ENCODE measurements at regions not wholly inside any gene's neighbourhood (a gene's known extent, or its start where the extent isn't known, plus 50 kb on each side); places are given as distances from the start of the nearest gene placed in this dataset.

DNA sequence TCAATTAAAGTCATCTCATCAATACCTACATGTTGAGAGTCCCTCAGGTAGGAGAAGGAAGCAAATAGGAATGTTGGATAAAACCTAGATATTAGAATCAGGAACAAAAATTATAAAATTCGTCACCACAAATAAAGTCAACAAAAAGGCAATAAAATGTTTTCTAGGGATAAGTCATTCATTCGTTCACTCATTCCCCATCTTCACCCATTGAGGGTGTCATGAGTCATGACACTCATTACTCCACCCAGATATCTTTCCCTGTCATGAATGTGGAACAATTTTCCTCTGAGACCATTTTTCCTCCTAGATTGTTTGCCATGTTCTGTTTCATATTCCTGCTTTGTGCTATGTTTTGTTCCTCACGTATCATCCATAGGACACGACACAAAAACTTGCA, 50.9 kb upstream of the OLIG3 start:
- Histone ChIP-seq H3K36me3 (no peaks in the 10 kb centered on the region), H3K27me3 (replicated peaks; ENCODE audit: insufficient read depth) (no peaks in the 10 kb centered on the region), H3K27ac (no peak overlapping the region), H3K4me3 (no peak overlapping the region), H3K4me1 (ENCODE audit: control insufficient read depth in 1 of 2, low read depth in 2 of 2) (no peaks in the 10 kb centered on the region), H3K9me3 (no peaks in the 10 kb centered on the region)
- TF ChIP-seq, protein P1, sequence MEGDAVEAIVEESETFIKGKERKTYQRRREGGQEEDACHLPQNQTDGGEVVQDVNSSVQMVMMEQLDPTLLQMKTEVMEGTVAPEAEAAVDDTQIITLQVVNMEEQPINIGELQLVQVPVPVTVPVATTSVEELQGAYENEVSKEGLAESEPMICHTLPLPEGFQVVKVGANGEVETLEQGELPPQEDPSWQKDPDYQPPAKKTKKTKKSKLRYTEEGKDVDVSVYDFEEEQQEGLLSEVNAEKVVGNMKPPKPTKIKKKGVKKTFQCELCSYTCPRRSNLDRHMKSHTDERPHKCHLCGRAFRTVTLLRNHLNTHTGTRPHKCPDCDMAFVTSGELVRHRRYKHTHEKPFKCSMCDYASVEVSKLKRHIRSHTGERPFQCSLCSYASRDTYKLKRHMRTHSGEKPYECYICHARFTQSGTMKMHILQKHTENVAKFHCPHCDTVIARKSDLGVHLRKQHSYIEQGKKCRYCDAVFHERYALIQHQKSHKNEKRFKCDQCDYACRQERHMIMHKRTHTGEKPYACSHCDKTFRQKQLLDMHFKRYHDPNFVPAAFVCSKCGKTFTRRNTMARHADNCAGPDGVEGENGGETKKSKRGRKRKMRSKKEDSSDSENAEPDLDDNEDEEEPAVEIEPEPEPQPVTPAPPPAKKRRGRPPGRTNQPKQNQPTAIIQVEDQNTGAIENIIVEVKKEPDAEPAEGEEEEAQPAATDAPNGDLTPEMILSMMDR (IDR thresholded peaks at IDR 0.05): no peak
- ATAC-seq (ENCODE audit: insufficient number of reproducible peaks, low FRiP score, low read depth) (no peak), DNase-seq (ENCODE audit: low spot score) (no peak)

DNA sequence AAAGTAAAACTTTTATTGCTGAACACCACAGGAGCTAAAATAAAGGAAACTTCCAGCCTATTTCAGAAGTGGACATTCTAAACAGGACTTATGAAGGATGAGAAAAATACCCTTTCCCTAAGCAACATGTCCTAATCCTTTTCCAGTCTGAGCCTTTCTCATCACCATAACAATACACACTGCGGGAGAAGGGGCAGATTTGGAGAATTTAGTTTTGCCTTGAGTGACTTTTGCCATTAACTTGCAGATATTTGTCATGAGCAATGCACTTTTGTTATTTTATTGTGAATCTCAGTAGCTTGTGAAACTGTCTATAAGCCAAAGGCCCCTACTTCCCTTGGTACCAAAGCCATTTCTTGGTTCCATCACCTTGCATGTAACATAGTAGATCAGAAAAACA, 53.0 kb upstream of the OLIG3 start:
- no peaks in the 10 kb centered on the region for H3K4me1 ChIP-seq (ENCODE audit: control insufficient read depth in 1 of 2, low read depth in 2 of 2)
- no peak overlapping the region for H3K27ac ChIP-seq
- no peak overlapping the region for H3K4me3 ChIP-seq
- no peak for ATAC-seq (ENCODE audit: insufficient number of reproducible peaks, low FRiP score, low read depth)
- no peak for DNase-seq (ENCODE audit: low spot score)
- H3K27me3 ChIP-seq (replicated peaks; ENCODE audit: insufficient read depth): no peaks in the 10 kb centered on the region
- no peaks in the 10 kb centered on the region for H3K36me3 ChIP-seq
- no peaks in the 10 kb centered on the region for H3K9me3 ChIP-seq
- TF ChIP-seq, protein P1 (IDR thresholded peaks at IDR 0.05): no peak

- H3K27me3 ChIP-seq (replicated peaks; ENCODE audit: insufficient read depth): no peaks in the 10 kb centered on the region
- no peaks in the 10 kb centered on the region for H3K36me3 ChIP-seq
- no peak for DNase-seq (ENCODE audit: low spot score)
- H3K4me1 ChIP-seq (ENCODE audit: control insufficient read depth in 1 of 2, low read depth in 2 of 2): no peaks in the 10 kb centered on the region
- no peak overlapping the region for H3K27ac ChIP-seq
- no peaks in the 10 kb centered on the region for H3K9me3 ChIP-seq
- no peak overlapping the region for H3K4me3 ChIP-seq
- TF ChIP-seq, protein P1 (IDR thresholded peaks at IDR 0.05): no peak
- no peak for ATAC-seq (ENCODE audit: insufficient number of reproducible peaks, low FRiP score, low read depth)
Observed at GRCh38 chr6:137547601-137548000, 53.4 kb upstream of the OLIG3 start.

DNA sequence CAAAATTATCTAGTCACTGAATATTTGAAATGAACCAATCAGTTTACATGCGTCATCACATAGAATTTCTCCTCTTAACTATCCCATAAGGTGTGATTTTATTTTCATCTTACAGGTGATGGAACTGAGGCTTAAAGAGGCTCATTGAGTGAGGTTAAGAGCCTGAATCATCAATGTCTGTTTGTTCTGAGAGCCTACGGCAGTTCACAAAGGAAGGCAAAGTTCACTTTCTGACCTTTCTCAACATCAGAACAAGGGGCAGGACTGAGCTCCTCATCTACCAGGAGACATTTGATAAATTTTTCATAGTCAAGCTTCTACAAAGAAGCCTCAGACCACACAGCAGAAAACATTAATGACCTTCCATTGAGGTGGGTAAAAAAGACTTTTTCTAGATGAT, 54.9 kb upstream of the OLIG3 start:
- Histone ChIP-seq H3K9me3 (no peaks in the 10 kb centered on the region), H3K27me3 (replicated peaks; ENCODE audit: insufficient read depth) (no peaks in the 10 kb centered on the region), H3K4me1 (ENCODE audit: control insufficient read depth in 1 of 2, low read depth in 2 of 2) (no peaks in the 10 kb centered on the region), H3K36me3 (no peaks in the 10 kb centered on the region), H3K27ac (no peak overlapping the region), H3K4me3 (no peak overlapping the region)
- no peak for DNase-seq (ENCODE audit: low spot score)
- ATAC-seq (ENCODE audit: insufficient number of reproducible peaks, low FRiP score, low read depth): no peak
- TF ChIP-seq, protein P1 (IDR thresholded peaks at IDR 0.05): no peak

GRCh38 chr6:137550535-137550934, 56.3 kb upstream of the OLIG3 start:
- H3K9me3 ChIP-seq: no peaks in the 10 kb centered on the region
- TF ChIP-seq, protein P1 (IDR thresholded peaks at IDR 0.05): no peak

More at GRCh38 chr6:137550535-137550934, 56.3 kb upstream of the OLIG3 start:
- no peaks in the 10 kb centered on the region for H3K4me1 ChIP-seq (ENCODE audit: control insufficient read depth in 1 of 2, low read depth in 2 of 2)
- DNase-seq (ENCODE audit: low spot score): no peak
- no peaks in the 10 kb centered on the region for H3K36me3 ChIP-seq
- no peak for ATAC-seq (ENCODE audit: insufficient number of reproducible peaks, low FRiP score, low read depth)
- H3K27ac ChIP-seq: no peak overlapping the region
- no peak overlapping the region for H3K4me3 ChIP-seq
- no peaks in the 10 kb centered on the region for H3K27me3 ChIP-seq (replicated peaks; ENCODE audit: insufficient read depth)

Data from thoracic aorta (tissue), 2 donors.